Aorta (tissue), 5 donors: ENCODE measurements at regions not wholly inside any gene's neighbourhood (a gene's known extent, or its start where the extent isn't known, plus 50 kb on each side); places are given as distances from the start of the nearest gene placed in this dataset.
A peak's percentile ranks its signal among the peaks of the same experiment; 100 is the strongest.

Experiments
- ATAC-seq: fragments of 200-7000 bp; cut with Tn5 transposase; one replicate; pipeline ENCODE4 v1.9.1; 2022; ENCODE audit warnings: moderate library complexity; ENCODE audit not compliant: low FRiP score
- DNase-seq, 2 donors: peaks; one replicate each; pipeline ENCODE4 v3.0.0-alpha.2; 2020
- H3K27ac ChIP-seq, 2 donors: one replicate each; pipeline ENCODE4 v1.5.1; 2013; ENCODE audit warnings: low read length in 2 of 2, mild to moderate bottlenecking in 2 of 2, moderate library complexity in 2 of 2, control low read depth in 1 of 2, inconsistent platforms in 1 of 2, low read depth in 1 of 2
- H3K27me3 ChIP-seq, 2 donors: one replicate each; pipeline ENCODE4 v1.6.1; 2013; ENCODE audit warnings: control low read depth in 1 of 2, low read length in 1 of 2, mild to moderate bottlenecking in 1 of 2, moderate library complexity in 1 of 2; ENCODE audit not compliant: insufficient read depth in 2 of 2, control insufficient read depth in 1 of 2
- H3K36me3 ChIP-seq, 2 donors: one replicate each; pipeline ENCODE4 v1.6.1; 2013; ENCODE audit warnings: control low read depth in 1 of 2, low read length in 1 of 2, mild to moderate bottlenecking in 1 of 2; ENCODE audit not compliant: insufficient read depth in 2 of 2, control insufficient read depth in 1 of 2
- H3K4me1 ChIP-seq, 2 donors: one replicate each; pipeline ENCODE4 v1.6.1; 2013; ENCODE audit warnings: low read length in 2 of 2, control low read depth in 1 of 2, mild to moderate bottlenecking in 1 of 2, moderate library complexity in 1 of 2; ENCODE audit not compliant: insufficient read depth in 2 of 2, control insufficient read depth in 1 of 2
- H3K4me3 ChIP-seq, 2 donors: one replicate each; pipeline ENCODE4 v1.5.1; 2013; ENCODE audit warnings: low read length in 2 of 2, control low read depth in 1 of 2, mild to moderate bottlenecking in 1 of 2
- H3K9me3 ChIP-seq: one replicate; pipeline ENCODE4 v1.6.1; 2013; ENCODE audit warnings: mild to moderate bottlenecking, low read length; ENCODE audit not compliant: control insufficient read depth
- WGBS, 2 donors: extraction: QIAGEN DNeasy Blood & Tissue Kit; methylation state at CpG; one replicate each; pipeline ENCODE4 v1.1.7; 2013; 5-methylcytosine and 5-hydroxymethylcytosine counted together
- intact Hi-C, 2 donors: fragments of 100-400 bp; cut with DNase I; formaldehyde crosslinking; loops; one replicate each; pipeline versions ENCODE4 v1.14.2 to v1.15.0; 2022
- donor health status: healthy with polysubstance abuse.
- donor health status: Bipolar disorder and iron deficiency.
- donor health status: DM: no; HTN: no; CAD: no.
- donor health status: DM: no; HTN: no; CAD: no.
- donor health status: DM: yes; HTN: yes; CAD: no.

DNA sequence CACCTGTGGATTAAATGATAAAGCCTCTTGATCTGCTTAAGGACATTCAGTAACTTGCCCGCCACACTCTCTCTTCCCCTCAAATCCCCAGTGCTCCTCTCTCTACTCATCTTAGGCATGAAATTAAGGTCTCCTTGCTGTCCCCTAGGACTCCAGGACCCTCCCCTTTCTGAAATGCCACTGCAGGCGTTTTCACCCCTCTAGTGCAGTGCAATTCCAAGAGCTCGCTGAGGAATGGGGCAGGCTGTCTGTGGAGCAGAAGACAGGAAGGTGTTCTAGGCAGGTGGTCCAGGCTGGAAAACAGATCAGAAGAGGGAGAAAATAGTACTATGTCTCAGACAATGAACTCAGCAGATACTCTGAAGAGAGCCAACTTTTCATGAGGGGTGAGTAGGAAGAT, 55.8 kb upstream of the ARHGAP42 start:
- no peaks in the 10 kb centered on the region for H3K27me3 ChIP-seq
- WGBS, 2 donors, result 94 to 96% methylated on average over 3 of the region's 3 CpGs
- no peaks in the 10 kb centered on the region for H3K9me3 ChIP-seq
- H3K36me3 ChIP-seq, result no peaks in the 10 kb centered on the region
- H3K4me1 ChIP-seq, result peaks cover 0 to 9% of the 10 kb centered on the region in 2 donors
- DNase-seq (no peak), ATAC-seq (no peak)
- H3K27ac ChIP-seq, result no peak overlapping the region
- intact Hi-C loops, result no loop called here
- no peak overlapping the region for H3K4me3 ChIP-seq

DNA sequence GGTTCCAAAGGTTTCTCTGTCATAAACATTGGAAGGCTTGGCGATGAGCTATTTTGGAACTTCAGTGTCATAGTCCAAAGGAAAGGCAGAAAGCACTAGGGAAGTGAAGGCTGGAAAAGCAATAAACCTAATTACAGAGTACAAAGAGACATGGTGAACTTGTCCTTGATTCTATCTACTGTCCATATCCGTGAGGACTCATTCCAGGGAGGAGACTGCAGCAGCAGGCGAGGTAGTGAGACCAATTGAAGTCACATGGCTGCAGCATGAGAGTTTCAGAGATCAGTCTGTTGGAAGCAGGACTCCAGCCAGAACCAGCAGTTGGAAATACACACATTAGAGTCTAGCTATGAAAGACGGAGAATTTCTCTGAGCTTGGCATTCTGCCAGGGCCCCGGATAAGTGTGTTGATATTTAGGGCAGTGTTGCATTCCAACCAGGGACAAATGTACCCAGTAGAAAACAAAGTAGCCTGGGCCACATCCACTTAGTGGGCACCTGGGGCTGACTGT, 54.1 kb upstream of the ARHGAP42 start:
- peaks cover 0 to 9% of the 10 kb centered on the region in 2 donors for H3K4me1 ChIP-seq
- no peaks in the 10 kb centered on the region for H3K36me3 ChIP-seq
- peak; percentile 22 for ATAC-seq
- DNase-seq, result peak in 1 of 2 donors; percentile 45
- intact Hi-C loops, result no loop called here
- no peaks in the 10 kb centered on the region for H3K9me3 ChIP-seq
- H3K27ac ChIP-seq, result no peak overlapping the region
- H3K27me3 ChIP-seq, result no peaks in the 10 kb centered on the region
- WGBS, 2 donors, result 5 to 7% methylated on average over 5 of the region's 5 CpGs
- no peak overlapping the region for H3K4me3 ChIP-seq

DNA sequence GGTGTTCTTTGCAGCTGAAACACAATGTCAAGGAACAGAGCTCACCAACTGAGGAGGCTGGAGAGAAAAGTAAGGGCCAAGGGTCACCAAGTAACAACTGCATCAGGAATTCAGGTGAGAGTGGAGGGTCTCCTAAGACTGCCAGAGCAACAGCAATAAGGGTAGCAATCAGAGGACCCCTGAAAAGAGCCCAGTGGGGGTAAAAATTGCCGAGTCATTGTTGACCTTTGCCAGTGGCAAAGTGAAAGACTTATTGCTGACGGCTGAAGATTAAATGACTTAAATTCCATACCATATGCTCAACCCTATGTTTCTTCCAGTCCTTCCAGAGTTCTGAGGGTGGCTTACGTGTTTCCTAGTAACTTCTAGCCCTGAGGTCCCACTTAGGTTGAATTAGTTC, 51.9 kb upstream of the ARHGAP42 start:
- no peak for DNase-seq
- whole genome bisulfite sequencing, 2 donors, result 73 to 80% methylated on average over 3 of the region's 3 CpGs
- intact Hi-C loops, result no loop called here

DNA sequence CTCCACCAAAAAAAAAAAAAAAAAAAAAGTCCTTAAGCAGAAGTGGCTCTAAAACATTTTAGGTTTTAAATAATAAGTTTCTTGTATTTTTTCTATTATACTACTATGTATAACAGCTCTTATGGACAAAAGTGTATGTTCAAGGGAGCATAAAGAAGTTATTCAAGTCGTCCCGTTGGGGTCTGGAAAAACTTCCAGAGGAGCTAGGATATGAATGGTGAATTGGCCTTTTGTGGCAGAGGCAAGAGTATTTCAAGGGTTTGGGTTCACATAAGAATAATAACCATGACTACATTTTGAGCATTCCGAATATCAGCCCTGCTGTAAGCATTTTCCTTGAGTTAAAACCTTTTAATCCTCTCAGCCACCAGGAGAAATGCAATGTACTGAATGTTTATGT, 50.6 kb upstream of the ARHGAP42 start:
- no peak overlapping the region for H3K4me3 ChIP-seq
- H3K27ac ChIP-seq, result no peak overlapping the region
- DNase-seq (no peak), ATAC-seq (no peak)
- H3K4me1 ChIP-seq, result peaks cover 0 to 9% of the 10 kb centered on the region in 2 donors
- no peaks in the 10 kb centered on the region for H3K36me3 ChIP-seq
- intact Hi-C loops, result no loop called here
- H3K27me3 ChIP-seq, result no peaks in the 10 kb centered on the region
- H3K9me3 ChIP-seq, result no peaks in the 10 kb centered on the region
- WGBS, 2 donors, result 95 to 98% methylated on average over 3 of the region's 3 CpGs

More for the DNA sequence above, 51.9 kb upstream of the ARHGAP42 start:
- Histone ChIP-seq H3K4me1 (peaks cover 0 to 9% of the 10 kb centered on the region in 2 donors), H3K9me3 (no peaks in the 10 kb centered on the region), H3K4me3 (no peak overlapping the region), H3K27me3 (no peaks in the 10 kb centered on the region), H3K36me3 (no peaks in the 10 kb centered on the region), H3K27ac (no peak overlapping the region)
- ATAC-seq, result no peak
